H1 (cell line): ENCODE measurements at regions not wholly inside any gene's neighbourhood (a gene's known extent, or its start where the extent isn't known, plus 50 kb on each side); places are given as distances from the start of the nearest gene placed in this dataset.
A peak's percentile ranks its signal among the peaks of the same experiment; 100 is the strongest.

Source experiments
- CTCF ChIA-PET: fragments of 300-600 bp; sonication (Branson Sonifier 250); formaldehyde crosslinking; loops from one replicate; lab custom pipeline; 2021; ENCODE audit not compliant: partially characterized antibody; lab: Charles Lee
- POLR2A ChIA-PET: fragments of 300-600 bp; sonication (Branson Sonifier 250); formaldehyde crosslinking; loops from one replicate; lab custom pipeline; 2021; ENCODE audit warnings: inconsistent platforms; ENCODE audit not compliant: partially characterized antibody; lab: Charles Lee
- DNase-seq, 2 experiments: peaks; one replicate each; pipeline versions ENCODE4 v3.0.0 to v3.0.0-alpha.2; 2010 to 2022; ENCODE audit warnings: low spot score in 2 of 2, low read depth in 1 of 2, mixed read lengths in 1 of 2
- FAIRE-seq: peaks from 2 replicates; lab custom pipeline; 2011; peaks lifted over from hg19 to GRCh38; lab: Jason Lieb, UNC
- H2AFZ ChIP-seq: 2 replicates; pipeline ENCODE4 v1.8.1; 2012; ENCODE audit warnings: low read length, inconsistent platforms
- H2AK5ac ChIP-seq: 2 replicates; pipeline ENCODE4 v1.6.1; 2013; ENCODE audit warnings: low read depth, low read length
- H2BK120ac ChIP-seq: replicated peaks from 2 replicates; pipeline ENCODE3; 2013; ENCODE audit warnings: low read depth, low read length, inconsistent platforms
- H2BK12ac ChIP-seq: 2 replicates; pipeline ENCODE4 v1.6.1; 2013; ENCODE audit warnings: low read depth, low read length
- H2BK15ac ChIP-seq: 2 replicates; pipeline ENCODE4 v1.6.1; 2013; ENCODE audit warnings: low read length
- H2BK20ac ChIP-seq: 2 replicates; pipeline ENCODE4 v1.6.1; 2013; ENCODE audit warnings: low read length
- H2BK5ac ChIP-seq: 2 replicates; pipeline ENCODE4 v1.6.1; 2013; ENCODE audit warnings: low read depth, low read length
- H3K14ac ChIP-seq: 2 replicates; pipeline ENCODE4 v1.6.1; 2013; ENCODE audit warnings: inconsistent platforms; ENCODE audit not compliant: insufficient read length
- H3K18ac ChIP-seq: 2 replicates; pipeline ENCODE4 v1.6.1; 2013; ENCODE audit warnings: low read length; ENCODE audit errors: extremely low read depth
- H3K23ac ChIP-seq: 2 replicates; pipeline ENCODE4 v1.6.1; 2013; ENCODE audit warnings: inconsistent platforms; ENCODE audit not compliant: insufficient read length
- H3K23me2 ChIP-seq: 2 replicates; pipeline ENCODE4 v1.6.1; 2013; ENCODE audit warnings: low read depth, low read length
- H3K27ac ChIP-seq: 2 replicates; pipeline ENCODE4 v1.6.1; 2011; ENCODE audit warnings: low read depth, low read length, inconsistent platforms
- H3K27me3 ChIP-seq, 4 experiments: replicated peaks in 1 of 4; 1 replicate in 1 of 4; 2 replicates in 3 of 4; pipeline versions ENCODE4 v1.6.1 to v1.8.1; 2011 to 2013; ENCODE audit warnings: low read length in 3 of 4, mild to moderate bottlenecking in 3 of 4, inconsistent platforms in 2 of 4, mixed read lengths in 2 of 4, moderate library complexity in 1 of 4; ENCODE audit not compliant: control insufficient read depth in 3 of 4, insufficient read depth in 3 of 4; ENCODE audit errors: extremely low read depth in 1 of 4
- H3K36me3 ChIP-seq, 4 experiments: 2 replicates each; pipeline versions ENCODE4 v1.6.1 to v1.8.1; 2011 to 2013; ENCODE audit warnings: mild to moderate bottlenecking in 4 of 4, low read length in 3 of 4, moderate library complexity in 2 of 4, control low read depth in 1 of 4, inconsistent platforms in 1 of 4; ENCODE audit not compliant: insufficient read depth in 4 of 4, control insufficient read depth in 2 of 4
- H3K4ac ChIP-seq: replicated peaks from 2 replicates; pipeline ENCODE3; 2013; ENCODE audit warnings: low read length, low read depth, mixed read lengths, inconsistent platforms; ENCODE audit not compliant: insufficient read length
- H3K4me1 ChIP-seq, 4 experiments: replicated peaks in 1 of 4; 1 replicate in 1 of 4; 2 replicates in 3 of 4; pipeline versions ENCODE4 v1.6.1 to v1.8.1; 2011 to 2013; ENCODE audit warnings: low read length in 3 of 4, inconsistent platforms in 2 of 4, mixed read lengths in 1 of 4; ENCODE audit not compliant: insufficient read depth in 4 of 4, control insufficient read depth in 3 of 4
- H3K4me2 ChIP-seq, 2 experiments: 2 replicates each; pipeline versions ENCODE4 v1.6.1 to v1.8.1; 2011 to 2013; ENCODE audit warnings: low read depth in 2 of 2, low read length in 2 of 2, control low read depth in 1 of 2, inconsistent platforms in 1 of 2, mild to moderate bottlenecking in 1 of 2; ENCODE audit not compliant: insufficient read depth in 1 of 2
- H3K4me3 ChIP-seq, 4 experiments: fragments of 200-600, 300-600 bp in 1 of 4; sonication (generic), shearing (Covaris generic), sonication (Bioruptor Twin) in 1 of 4; 2 replicates each; pipeline versions ENCODE4 v1.5.1 to v1.8.1; 2011 to 2016; ENCODE audit warnings: low read length in 4 of 4, low read depth in 3 of 4, control low read depth in 2 of 4, inconsistent platforms in 2 of 4, mild to moderate bottlenecking in 2 of 4, mixed read lengths in 1 of 4, moderate library complexity in 1 of 4; ENCODE audit not compliant: insufficient read depth in 2 of 4; ENCODE audit errors: extremely low read depth in 1 of 4
- H3K56ac ChIP-seq: replicated peaks from 2 replicates; pipeline ENCODE3; 2013; ENCODE audit warnings: low read depth, mild to moderate bottlenecking, mixed read lengths, low read length, inconsistent platforms; ENCODE audit not compliant: insufficient read length
- H3K79me1 ChIP-seq: 2 replicates; pipeline ENCODE4 v1.6.1; 2013; ENCODE audit warnings: low read depth, low read length, control low read depth
- H3K79me2 ChIP-seq, 2 experiments: 2 replicates each; pipeline versions ENCODE4 v1.6.1 to v1.8.1; 2012 to 2013; ENCODE audit warnings: low read length in 2 of 2, mild to moderate bottlenecking in 2 of 2, inconsistent platforms in 1 of 2; ENCODE audit not compliant: insufficient read depth in 2 of 2, control insufficient read depth in 1 of 2
- H3K9ac ChIP-seq, 4 experiments: replicated peaks in 1 of 4; 1 replicate in 1 of 4; 2 replicates in 3 of 4; pipeline versions ENCODE4 v1.6.1 to v1.8.1; 2011 to 2013; ENCODE audit warnings: low read depth in 3 of 4, low read length in 3 of 4, control low read depth in 2 of 4, mild to moderate bottlenecking in 2 of 4, moderate library complexity in 2 of 4, inconsistent platforms in 1 of 4; ENCODE audit errors: extremely low read depth in 1 of 4
- H3K9me3 ChIP-seq, 2 experiments: 2 replicates each; pipeline versions ENCODE4 v1.6.1 to v1.8.1; 2012 to 2013; ENCODE audit warnings: mild to moderate bottlenecking in 2 of 2, moderate library complexity in 2 of 2, control low read depth in 1 of 2, inconsistent platforms in 1 of 2, low read depth in 1 of 2, low read length in 1 of 2, mixed read lengths in 1 of 2; ENCODE audit not compliant: insufficient read depth in 2 of 2
- H4K20me1 ChIP-seq, 2 experiments: replicated peaks in 1 of 2; 2 replicates each; pipeline versions ENCODE3 to v1.8.1; 2011 to 2013; ENCODE audit warnings: inconsistent platforms in 2 of 2, low read length in 2 of 2, mild to moderate bottlenecking in 1 of 2; ENCODE audit not compliant: insufficient read depth in 2 of 2, control insufficient read depth in 1 of 2
- H4K5ac ChIP-seq: 2 replicates; pipeline ENCODE4 v1.6.1; 2013; ENCODE audit warnings: low read length, low read depth, mixed read lengths, inconsistent platforms; ENCODE audit not compliant: insufficient read length
- H4K8ac ChIP-seq: 2 replicates; pipeline ENCODE4 v1.8.0; 2013; ENCODE audit warnings: mild to moderate bottlenecking, moderate library complexity, low read length, inconsistent platforms; ENCODE audit not compliant: insufficient read depth; ENCODE audit errors: extremely low read depth
- H4K91ac ChIP-seq: replicated peaks from 2 replicates; pipeline ENCODE3; 2013; ENCODE audit warnings: low read length, mixed read lengths, inconsistent platforms; ENCODE audit not compliant: insufficient read length
- E2F6 ChIP-seq: IDR thresholded peaks from 2 replicates; pipeline ENCODE4 v1.6.1; 2012; ENCODE audit warnings: inconsistent platforms
- GABPA ChIP-seq: IDR thresholded peaks from 2 replicates; pipeline ENCODE4 v1.6.1; 2011; ENCODE audit warnings: mild to moderate bottlenecking, low read length, moderate library complexity, borderline replicate concordance; ENCODE audit not compliant: insufficient read depth
- HDAC2 ChIP-seq, 2 experiments: fragments of 300-600 bp in 1 of 2; sonication (generic) in 1 of 2; IDR thresholded peaks; 2 replicates each; pipeline ENCODE4 v1.6.1; 2011 to 2012; ENCODE audit warnings: low read depth in 2 of 2, low read length in 2 of 2, mild to moderate bottlenecking in 2 of 2, moderate library complexity in 2 of 2, borderline replicate concordance in 1 of 2, inconsistent platforms in 1 of 2
- HDAC6 ChIP-seq: IDR thresholded peaks from one replicate; pipeline ENCODE4 v1.7.1; 2012; ENCODE audit warnings: low read depth, mild to moderate bottlenecking, inconsistent platforms, low read length, moderate library complexity
- JUN ChIP-seq: IDR thresholded peaks from 2 replicates; pipeline ENCODE4 v1.6.1; 2011; ENCODE audit warnings: low read depth, mild to moderate bottlenecking, improper control_type of control experiment, low read length
- KDM1A ChIP-seq: fragments of 200-600, 300-600 bp; sonication (generic); IDR thresholded peaks from 2 replicates; pipeline ENCODE4 v1.7.1; 2016; ENCODE audit warnings: mild to moderate bottlenecking, low read length, borderline replicate concordance
- MAFK ChIP-seq: IDR thresholded peaks from 2 replicates; pipeline ENCODE4 v1.6.1; 2012; ENCODE audit warnings: low read depth, mild to moderate bottlenecking, improper control_type of control experiment, low read length
- NANOG ChIP-seq: IDR thresholded peaks from 2 replicates; pipeline ENCODE4 v1.6.1; 2011; ENCODE audit warnings: low read length, low read depth, mild to moderate bottlenecking, inconsistent platforms; ENCODE audit not compliant: insufficient read depth, poor library complexity, severe bottlenecking
- SIRT6 ChIP-seq: IDR thresholded peaks from one replicate; pipeline ENCODE4 v1.7.1; 2012; ENCODE audit warnings: low read length, inconsistent platforms
- SRF ChIP-seq: IDR thresholded peaks from 2 replicates; pipeline ENCODE4 v1.6.1; 2011; ENCODE audit warnings: mild to moderate bottlenecking, low read depth, low read length, moderate library complexity
- TBP ChIP-seq: IDR thresholded peaks from 2 replicates; pipeline ENCODE4 v1.6.1; 2011; ENCODE audit warnings: low read depth, low read length, improper control_type of control experiment
- TEAD4 ChIP-seq: IDR thresholded peaks from 2 replicates; pipeline ENCODE4 v1.6.1; 2012; ENCODE audit warnings: low read depth, low read length, inconsistent platforms, mixed read lengths
- USF2 ChIP-seq: IDR thresholded peaks from 2 replicates; pipeline ENCODE4 v1.6.1; 2011; ENCODE audit warnings: low read length, improper control_type of control experiment
- YY1 ChIP-seq: IDR thresholded peaks from 2 replicates; pipeline ENCODE4 v1.6.1; 2011; ENCODE audit warnings: low read depth, mild to moderate bottlenecking, low read length
- WGBS, 2 experiments: shearing (Covaris generic) in 1 of 2; methylation state at CpG; one replicate each; pipeline versions ENCODE4 v1.1.6 to v1.1.7; 2013 to 2015; ENCODE audit warnings: low lambda C conversion rate in 2 of 2, mixed read lengths in 2 of 2, inconsistent platforms in 1 of 2, low coverage in 1 of 2, missing lambda C conversion rate in 1 of 2; ENCODE audit not compliant: insufficient replicate concordance in 2 of 2, insufficient coverage in 1 of 2, insufficient read length in 1 of 2; ENCODE audit errors: extremely low coverage in 1 of 2, missing lambda C conversion rate in 1 of 2; 5-methylcytosine and 5-hydroxymethylcytosine counted together

- CTCF ChIA-PET = no interaction called here
- no peak overlapping the region for H4K5ac ChIP-seq
- no peak overlapping the region for H3K18ac ChIP-seq
- H3K9ac ChIP-seq = no peak overlapping the region
- no peak overlapping the region for H2BK5ac ChIP-seq
- POLR2A ChIA-PET = no interaction called here
- no peaks in the 10 kb centered on the region for H3K27me3 ChIP-seq
- no peak overlapping the region for H3K4ac ChIP-seq
- H3K4me3 ChIP-seq = no peak overlapping the region
- H3K36me3 ChIP-seq = no peaks in the 10 kb centered on the region
- peak; percentile 55 for FAIRE-seq
- no peak overlapping the region for H3K23ac ChIP-seq
- H4K20me1 ChIP-seq = no peaks in the 10 kb centered on the region
- no peak overlapping the region for H2AFZ ChIP-seq
- no peak overlapping the region for H2BK12ac ChIP-seq
- no peak overlapping the region for H2BK15ac ChIP-seq
- H3K4me1 ChIP-seq = no peaks in the 10 kb centered on the region
- no peak overlapping the region for H4K8ac ChIP-seq
- 90% methylated on average over 2 of the region's 2 CpGs; no CpG with 5 or more reads in 1 of the 2 experiments for WGBS, 2 experiments
- no peaks in the 10 kb centered on the region for H3K23me2 ChIP-seq
- no peaks in the 10 kb centered on the region for H3K79me1 ChIP-seq
- no peak overlapping the region for H4K91ac ChIP-seq
- no peak overlapping the region for H3K14ac ChIP-seq
- H3K56ac ChIP-seq = no peak overlapping the region
- H3K79me2 ChIP-seq = no peaks in the 10 kb centered on the region
- peaks cover 0 to 3% of the 10 kb centered on the region in 2 experiments; a peak in 1 of 4 replicates for H3K9me3 ChIP-seq
- no peak overlapping the region for H2AK5ac ChIP-seq
- no peak for DNase-seq
- no peak overlapping the region for H2BK120ac ChIP-seq
- H3K27ac ChIP-seq = no peak overlapping the region
- no peak overlapping the region for H2BK20ac ChIP-seq
- no peak overlapping the region for H3K4me2 ChIP-seq
- TF ChIP-seq MAFK (no peak), USF2 (no peak), HDAC2 (IDR thresholded peaks at IDR 0.05; ENCODE audit: borderline replicate concordance in 1 of 2, low read depth in 2 of 2, low read length in 2 of 2) (no peak), KDM1A (no peak), YY1 (no peak), SRF (no peak), TEAD4 (no peak), GABPA (no peak), NANOG (no peak), HDAC6 (no peak), SIRT6 (no peak), TBP (no peak), E2F6 (no peak), JUN (no peak)
These were observed 73.8 kb upstream of the IRX5 start for GRCh38 chr16:54856871-54857270.
